MM.1S (cell line): ENCODE measurements at regions not wholly inside any gene's neighbourhood (a gene's known extent, or its start where the extent isn't known, plus 50 kb on each side); places are given as distances from the start of the nearest gene placed in this dataset.

ENCODE experiments used
- DNase-seq: peaks from one replicate; pipeline ENCODE4 v3.0.0-alpha.2; 2015
- H2AFZ ChIP-seq: fragments of 300-600 bp; sonication (generic); 2 replicates; pipeline ENCODE4 v1.6.0; 2016; ENCODE audit warnings: antibody characterized with exemption, low read length
- H3F3A ChIP-seq: fragments of 300-600 bp; sonication (generic); 2 replicates; pipeline ENCODE4 v1.6.1; 2016; ENCODE audit warnings: mild to moderate bottlenecking, antibody characterized with exemption, low read length, moderate library complexity, mixed read lengths; ENCODE audit not compliant: insufficient read depth
- H3K27ac ChIP-seq: fragments of 300-600 bp; sonication (generic); 2 replicates; pipeline ENCODE4 v1.5.1; 2016; ENCODE audit warnings: mild to moderate bottlenecking, low read length
- H3K27me3 ChIP-seq: fragments of 300-600 bp; sonication (generic); replicated peaks from 2 replicates; pipeline ENCODE4 v1.6.0; 2016; ENCODE audit warnings: low read length; ENCODE audit not compliant: insufficient read depth
- H3K36me3 ChIP-seq: fragments of 300-600 bp; sonication (generic); replicated peaks from 2 replicates; pipeline ENCODE4 v1.6.1; 2016; ENCODE audit warnings: mild to moderate bottlenecking, low read length, mixed read lengths; ENCODE audit not compliant: insufficient read depth
- H3K4me1 ChIP-seq: fragments of 300-600 bp; sonication (generic); 2 replicates; pipeline ENCODE4 v1.6.1; 2016; ENCODE audit warnings: low read length, mixed read lengths
- H3K4me2 ChIP-seq: fragments of 300-600 bp; sonication (generic); 2 replicates; pipeline ENCODE4 v1.6.0; 2016; ENCODE audit warnings: low read depth, low read length
- H3K4me3 ChIP-seq: fragments of 300-600 bp; sonication (generic); 2 replicates; pipeline ENCODE4 v1.5.1; 2016; ENCODE audit warnings: low read length, mixed read lengths
- H3K79me2 ChIP-seq: fragments of 300-600 bp; sonication (generic); 2 replicates; pipeline ENCODE4 v1.6.1; 2016; ENCODE audit warnings: mixed run types, low read length, mixed read lengths
- H3K9ac ChIP-seq: fragments of 300-600 bp; sonication (generic); 2 replicates; pipeline ENCODE4 v1.6.1; 2016; ENCODE audit warnings: low read length, mixed read lengths
- H3K9me2 ChIP-seq: fragments of 300-600 bp; sonication (generic); replicated peaks from 2 replicates; pipeline ENCODE4 v1.6.1; 2016; ENCODE audit warnings: mild to moderate bottlenecking, low read length, mixed read lengths; ENCODE audit not compliant: insufficient read depth
- H3K9me3 ChIP-seq: fragments of 300-600 bp; sonication (generic); replicated peaks from 2 replicates; pipeline ENCODE4 v1.6.1; 2016; ENCODE audit warnings: mild to moderate bottlenecking, low read length, mixed read lengths; ENCODE audit not compliant: insufficient read depth
- H4K20me1 ChIP-seq: fragments of 300-600 bp; sonication (generic); 2 replicates; pipeline ENCODE4 v1.6.1; 2016; ENCODE audit warnings: mild to moderate bottlenecking, low read length, moderate library complexity, mixed read lengths; ENCODE audit not compliant: insufficient read depth
- EZH2 ChIP-seq: fragments of 300-600 bp; sonication (generic); optimal IDR thresholded peaks from 2 replicates; pipeline ENCODE3; 2017; ENCODE audit warnings: low read depth, mild to moderate bottlenecking, antibody characterized with exemption, low read length, mixed read lengths
- EZH2phosphoT487 ChIP-seq: fragments of 300-600 bp; sonication (generic); IDR thresholded peaks from 2 replicates; pipeline ENCODE4 v1.6.1; 2018; ENCODE audit warnings: antibody characterized with exemption, low read length
- TF ChIP-seq, protein P1 (sequence below): fragments of 300-600 bp; sonication (generic); IDR thresholded peaks from 2 replicates; pipeline ENCODE4 v1.5.1; 2016; ENCODE audit warnings: antibody characterized with exemption, low read length, mixed read lengths

DNA sequence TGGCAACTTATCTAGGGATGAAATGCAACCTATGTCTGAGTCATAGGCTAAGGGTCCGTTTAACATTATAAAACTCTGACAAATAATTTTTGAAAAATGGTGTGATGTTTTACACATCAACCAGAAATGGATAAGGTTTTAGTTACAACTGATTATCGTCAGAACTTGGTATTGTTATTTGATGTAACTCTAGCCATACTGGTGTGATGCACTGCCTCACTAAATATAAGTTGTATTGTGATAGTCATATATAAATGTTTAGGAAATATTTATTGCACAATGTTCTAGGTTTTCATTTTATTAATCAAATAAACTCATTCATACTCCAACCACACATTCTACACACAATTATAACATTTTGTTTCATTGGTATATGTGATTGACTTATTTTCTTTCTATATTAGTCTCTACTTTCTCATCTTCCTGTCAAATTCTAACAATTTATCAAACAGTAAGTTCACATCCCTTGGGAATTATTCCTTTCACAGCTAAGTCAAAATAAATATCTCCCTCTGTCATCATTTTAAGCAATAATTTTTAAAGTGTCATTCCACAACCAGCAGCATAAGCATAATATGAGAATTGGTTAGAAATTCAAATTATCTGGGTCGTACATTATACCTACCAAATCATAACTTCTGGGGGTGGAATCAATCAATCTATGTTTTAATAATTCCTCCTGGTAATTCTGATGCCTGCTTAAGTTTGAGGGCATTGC, 873.9 kb downstream of the SLITRK1 start:
- no peak overlapping the region for H3K9ac ChIP-seq
- no peak overlapping the region for H2AFZ ChIP-seq
- no peaks in the 10 kb centered on the region for H3K27me3 ChIP-seq
- H3K4me2 ChIP-seq: no peak overlapping the region
- no peak overlapping the region for H3K27ac ChIP-seq
- no peak for DNase-seq
- no peaks in the 10 kb centered on the region for H3K4me1 ChIP-seq
- no peaks in the 10 kb centered on the region for H4K20me1 ChIP-seq
- no peaks in the 10 kb centered on the region for H3K9me3 ChIP-seq
- H3K4me3 ChIP-seq: no peak overlapping the region
- no peak for TF ChIP-seq EZH2phosphoT487
- TF ChIP-seq EZH2: no peak
- TF ChIP-seq, protein P1, sequence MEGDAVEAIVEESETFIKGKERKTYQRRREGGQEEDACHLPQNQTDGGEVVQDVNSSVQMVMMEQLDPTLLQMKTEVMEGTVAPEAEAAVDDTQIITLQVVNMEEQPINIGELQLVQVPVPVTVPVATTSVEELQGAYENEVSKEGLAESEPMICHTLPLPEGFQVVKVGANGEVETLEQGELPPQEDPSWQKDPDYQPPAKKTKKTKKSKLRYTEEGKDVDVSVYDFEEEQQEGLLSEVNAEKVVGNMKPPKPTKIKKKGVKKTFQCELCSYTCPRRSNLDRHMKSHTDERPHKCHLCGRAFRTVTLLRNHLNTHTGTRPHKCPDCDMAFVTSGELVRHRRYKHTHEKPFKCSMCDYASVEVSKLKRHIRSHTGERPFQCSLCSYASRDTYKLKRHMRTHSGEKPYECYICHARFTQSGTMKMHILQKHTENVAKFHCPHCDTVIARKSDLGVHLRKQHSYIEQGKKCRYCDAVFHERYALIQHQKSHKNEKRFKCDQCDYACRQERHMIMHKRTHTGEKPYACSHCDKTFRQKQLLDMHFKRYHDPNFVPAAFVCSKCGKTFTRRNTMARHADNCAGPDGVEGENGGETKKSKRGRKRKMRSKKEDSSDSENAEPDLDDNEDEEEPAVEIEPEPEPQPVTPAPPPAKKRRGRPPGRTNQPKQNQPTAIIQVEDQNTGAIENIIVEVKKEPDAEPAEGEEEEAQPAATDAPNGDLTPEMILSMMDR: no peak
- no peaks in the 10 kb centered on the region for H3K9me2 ChIP-seq
- no peaks in the 10 kb centered on the region for H3F3A ChIP-seq
- H3K79me2 ChIP-seq: no peaks in the 10 kb centered on the region
- H3K36me3 ChIP-seq: no peaks in the 10 kb centered on the region

DNA sequence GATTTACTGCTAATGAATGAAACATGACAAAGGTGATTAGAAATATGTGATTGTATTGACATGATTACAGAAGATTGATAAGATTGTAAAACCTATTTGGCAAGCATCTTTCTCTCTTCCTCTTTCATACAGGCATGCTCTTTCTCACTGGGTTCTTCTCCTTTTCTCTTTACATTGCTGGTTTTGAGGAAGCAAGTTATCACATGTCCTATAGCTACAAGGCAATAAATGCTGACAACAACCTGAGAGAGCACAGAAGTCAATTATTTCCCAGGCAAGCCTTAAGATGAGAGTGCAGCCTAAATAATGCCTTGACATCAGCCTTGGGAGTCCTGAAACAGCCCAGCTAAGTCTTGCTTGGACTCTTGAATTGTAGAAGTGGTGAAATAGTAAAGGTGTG, 875.0 kb downstream of the SLITRK1 start:
- Histone ChIP-seq H3K9me3 (no peaks in the 10 kb centered on the region), H3F3A (no peaks in the 10 kb centered on the region)
- DNase-seq: no peak

DNA sequence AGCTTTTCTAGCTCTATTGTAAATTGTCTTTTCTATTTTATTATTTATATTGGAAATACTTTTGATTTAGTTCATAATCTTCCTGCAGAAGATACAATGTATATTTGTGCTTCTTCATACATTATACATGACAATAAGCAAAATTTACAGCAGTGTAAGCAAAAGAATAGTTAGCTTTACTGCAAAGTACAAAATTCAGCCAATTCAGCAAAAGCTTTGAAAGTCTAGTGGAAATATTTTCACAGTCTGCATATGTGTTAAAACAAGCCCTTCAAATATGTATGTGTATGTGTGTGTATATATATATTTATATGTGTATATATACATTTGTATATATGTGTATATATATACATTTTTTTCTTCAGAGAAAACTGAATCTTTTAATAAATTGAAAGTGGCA, 879.1 kb downstream of the SLITRK1 start:
- Histone ChIP-seq H2AFZ (no peak overlapping the region), H3K4me3 (no peak overlapping the region), H3K4me1 (no peaks in the 10 kb centered on the region), H3K27me3 (no peaks in the 10 kb centered on the region), H3K4me2 (no peak overlapping the region), H3K27ac (no peak overlapping the region), H3K36me3 (no peaks in the 10 kb centered on the region), H3K9me2 (no peaks in the 10 kb centered on the region), H4K20me1 (no peaks in the 10 kb centered on the region), H3F3A (no peaks in the 10 kb centered on the region), H3K9ac (no peak overlapping the region), H3K79me2 (no peaks in the 10 kb centered on the region), H3K9me3 (no peaks in the 10 kb centered on the region)
- DNase-seq: no peak
- TF ChIP-seq EZH2phosphoT487: no peak
- TF ChIP-seq, protein P1: no peak

More for the DNA sequence above, 875.0 kb downstream of the SLITRK1 start:
- Histone ChIP-seq H3K27me3 (no peaks in the 10 kb centered on the region), H3K27ac (no peak overlapping the region), H3K9ac (no peak overlapping the region), H3K9me2 (no peaks in the 10 kb centered on the region), H3K36me3 (no peaks in the 10 kb centered on the region), H3K4me3 (no peak overlapping the region), H3K4me2 (no peak overlapping the region), H4K20me1 (no peaks in the 10 kb centered on the region), H2AFZ (no peak overlapping the region), H3K4me1 (no peaks in the 10 kb centered on the region), H3K79me2 (no peaks in the 10 kb centered on the region)
- TF ChIP-seq EZH2phosphoT487 (no peak), EZH2 (no peak)
- TF ChIP-seq, protein P1: no peak
